Choroid plexus epithelial cell (primary cell): ENCODE measurements at regions not wholly inside any gene's neighbourhood (a gene's known extent, or its start where the extent isn't known, plus 50 kb on each side); places are given as distances from the start of the nearest gene placed in this dataset.

Source experiments
- DNase-seq: peaks from one replicate; pipeline ENCODE4 v3.0.0-alpha.2; 2010; ENCODE audit warnings: low read depth
- H3K4me3 ChIP-seq: 2 replicates; pipeline ENCODE4 v1.5.1; 2011; ENCODE audit warnings: low read depth, mild to moderate bottlenecking, control low read depth, low read length, moderate library complexity
- TF ChIP-seq, protein P1 (sequence below): conservative IDR thresholded peaks from 2 replicates; pipeline ENCODE4 v1.5.1; 2011; ENCODE audit warnings: low read depth, mild to moderate bottlenecking, control low read depth, inconsistent platforms, low read length, moderate library complexity

DNA sequence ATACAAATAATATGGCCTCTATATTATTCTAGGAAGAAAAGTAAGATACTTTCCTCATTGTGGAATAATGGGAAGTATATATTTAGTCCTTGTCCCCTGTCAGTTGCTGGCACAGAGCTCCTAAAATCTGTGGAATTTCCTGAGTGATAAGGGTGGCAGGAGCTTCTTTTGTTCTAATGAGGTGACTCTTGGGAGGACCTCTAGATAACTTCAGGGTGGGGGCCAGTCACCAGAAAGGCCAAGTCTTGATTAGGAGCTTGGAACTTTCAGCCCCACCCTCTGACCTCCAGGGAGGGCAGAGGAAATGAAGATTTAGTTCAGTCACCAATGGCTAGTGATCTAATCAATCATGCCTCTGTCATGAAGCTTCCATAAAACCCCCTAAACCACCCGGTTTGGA, 179.9 kb upstream of the PRICKLE1 start:
- no peak for DNase-seq
- H3K4me3 ChIP-seq = no peak overlapping the region
- TF ChIP-seq, protein P1, sequence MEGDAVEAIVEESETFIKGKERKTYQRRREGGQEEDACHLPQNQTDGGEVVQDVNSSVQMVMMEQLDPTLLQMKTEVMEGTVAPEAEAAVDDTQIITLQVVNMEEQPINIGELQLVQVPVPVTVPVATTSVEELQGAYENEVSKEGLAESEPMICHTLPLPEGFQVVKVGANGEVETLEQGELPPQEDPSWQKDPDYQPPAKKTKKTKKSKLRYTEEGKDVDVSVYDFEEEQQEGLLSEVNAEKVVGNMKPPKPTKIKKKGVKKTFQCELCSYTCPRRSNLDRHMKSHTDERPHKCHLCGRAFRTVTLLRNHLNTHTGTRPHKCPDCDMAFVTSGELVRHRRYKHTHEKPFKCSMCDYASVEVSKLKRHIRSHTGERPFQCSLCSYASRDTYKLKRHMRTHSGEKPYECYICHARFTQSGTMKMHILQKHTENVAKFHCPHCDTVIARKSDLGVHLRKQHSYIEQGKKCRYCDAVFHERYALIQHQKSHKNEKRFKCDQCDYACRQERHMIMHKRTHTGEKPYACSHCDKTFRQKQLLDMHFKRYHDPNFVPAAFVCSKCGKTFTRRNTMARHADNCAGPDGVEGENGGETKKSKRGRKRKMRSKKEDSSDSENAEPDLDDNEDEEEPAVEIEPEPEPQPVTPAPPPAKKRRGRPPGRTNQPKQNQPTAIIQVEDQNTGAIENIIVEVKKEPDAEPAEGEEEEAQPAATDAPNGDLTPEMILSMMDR = no peak

DNA sequence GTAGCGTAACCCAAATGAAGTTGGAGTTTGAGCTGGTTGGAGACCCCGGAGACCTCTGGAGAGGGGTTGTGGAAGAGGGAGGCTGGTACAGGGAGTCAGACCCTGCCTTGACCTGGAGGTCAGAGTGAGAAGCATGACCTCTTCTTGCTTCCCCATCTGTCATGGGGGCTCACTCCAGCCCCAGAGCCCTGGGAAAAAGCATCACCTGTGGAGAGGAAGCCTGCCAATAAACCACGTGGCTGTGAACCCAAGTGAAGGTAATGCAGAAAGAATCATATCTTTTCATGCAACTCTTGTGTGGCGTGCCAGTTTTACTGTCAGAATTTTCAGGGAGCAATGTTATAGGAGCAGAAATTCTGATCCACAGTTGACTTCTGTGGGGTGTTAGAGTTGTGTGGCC, 178.5 kb upstream of the PRICKLE1 start:
- no peak for DNase-seq
- H3K4me3 ChIP-seq = no peak overlapping the region
- TF ChIP-seq, protein P1 = no peak

DNA sequence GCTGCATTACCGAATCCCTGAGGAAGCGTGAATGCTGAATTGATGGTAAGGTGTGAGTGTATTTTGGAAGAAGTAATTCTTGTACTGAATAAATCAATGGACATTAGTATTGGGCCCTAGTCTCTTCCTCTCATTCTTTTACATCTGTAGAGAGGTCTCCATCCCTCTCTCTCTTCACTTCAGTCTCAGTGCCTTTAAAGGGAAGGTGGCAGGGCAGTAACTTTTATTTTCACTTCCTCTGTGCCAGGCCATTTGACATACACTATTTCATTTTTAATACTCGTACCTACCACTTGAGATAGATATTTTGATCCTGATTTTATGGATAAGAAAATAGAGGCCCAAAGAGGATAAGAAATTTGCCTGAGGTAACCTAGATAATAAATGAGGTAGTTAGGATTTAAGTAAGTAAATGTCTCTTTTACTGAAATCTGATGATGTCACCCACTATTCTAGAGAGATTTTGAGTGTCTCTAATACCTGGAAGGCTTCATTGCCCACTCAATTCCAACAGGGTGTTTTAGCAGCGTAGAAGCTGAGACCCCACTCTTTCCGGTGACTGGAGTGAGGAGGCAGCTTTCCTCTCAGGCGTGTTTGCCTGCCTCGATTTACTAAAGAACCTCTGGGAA, 177.9 kb upstream of the PRICKLE1 start:
- TF ChIP-seq, protein P1 = no peak
- H3K4me3 ChIP-seq = no peak overlapping the region
- DNase-seq = no peak

DNA sequence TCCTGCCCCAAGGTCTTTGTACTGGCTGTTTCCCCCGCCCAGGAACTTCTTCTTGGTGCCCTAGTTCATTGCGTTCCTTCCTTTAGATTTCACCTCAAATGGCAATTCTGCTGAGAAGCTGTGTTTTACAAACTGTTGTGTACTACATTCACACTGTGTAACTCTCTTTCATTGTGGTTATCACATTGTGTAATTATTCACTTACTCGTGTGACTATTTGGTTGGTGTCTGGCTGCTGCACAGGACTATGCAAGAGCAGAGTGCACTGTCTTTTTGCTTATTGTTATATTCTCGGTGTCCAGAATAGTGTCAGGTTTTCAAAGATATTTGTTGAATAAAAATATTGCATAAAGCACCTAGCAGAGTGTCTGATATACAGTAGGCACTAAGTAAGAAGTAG, 177.2 kb upstream of the PRICKLE1 start:
- no peak overlapping the region for H3K4me3 ChIP-seq
- TF ChIP-seq, protein P1 = no peak
- no peak for DNase-seq

DNA sequence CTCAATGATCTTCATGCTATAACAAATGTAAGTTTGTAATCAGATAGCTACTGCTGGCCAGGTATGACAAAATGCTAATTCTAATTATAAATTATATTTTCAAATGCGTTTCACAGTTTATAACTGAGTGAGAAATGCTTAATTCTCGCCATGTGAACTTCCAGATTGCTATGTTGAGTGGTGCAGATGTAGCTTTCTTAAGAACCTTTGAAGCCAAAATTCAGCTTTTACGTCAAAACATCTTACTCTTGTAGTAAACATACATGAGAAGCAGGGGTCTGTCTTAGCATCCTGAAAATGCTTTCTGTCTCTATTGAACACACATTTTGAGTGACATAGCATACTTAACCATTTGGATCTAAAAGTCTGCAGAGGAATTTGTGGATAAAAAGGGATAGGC, 176.5 kb upstream of the PRICKLE1 start:
- no peak overlapping the region for H3K4me3 ChIP-seq
- no peak for DNase-seq
- TF ChIP-seq, protein P1 = no peak

DNA sequence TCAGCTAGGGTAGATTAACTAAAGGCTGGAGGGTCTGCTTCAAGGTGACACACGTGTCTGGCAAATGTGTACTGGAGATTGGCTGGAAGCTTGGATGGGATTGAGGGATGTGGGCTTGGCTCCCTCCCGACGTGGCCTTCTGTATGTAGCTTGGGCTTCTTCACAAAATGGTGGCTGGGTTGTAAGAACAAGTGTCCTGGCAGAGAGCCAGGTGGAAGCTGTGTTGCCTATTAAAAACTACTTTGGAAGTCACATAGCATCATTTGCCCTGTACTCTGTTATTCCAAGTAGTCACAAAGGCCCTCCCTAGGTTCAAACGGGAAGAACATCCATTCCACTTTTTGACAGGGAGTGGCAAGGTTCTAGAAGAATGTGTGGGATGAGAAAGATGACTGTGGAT, 174.1 kb upstream of the PRICKLE1 start:
- no peak overlapping the region for H3K4me3 ChIP-seq
- DNase-seq = no peak
- TF ChIP-seq, protein P1 = no peak

DNA sequence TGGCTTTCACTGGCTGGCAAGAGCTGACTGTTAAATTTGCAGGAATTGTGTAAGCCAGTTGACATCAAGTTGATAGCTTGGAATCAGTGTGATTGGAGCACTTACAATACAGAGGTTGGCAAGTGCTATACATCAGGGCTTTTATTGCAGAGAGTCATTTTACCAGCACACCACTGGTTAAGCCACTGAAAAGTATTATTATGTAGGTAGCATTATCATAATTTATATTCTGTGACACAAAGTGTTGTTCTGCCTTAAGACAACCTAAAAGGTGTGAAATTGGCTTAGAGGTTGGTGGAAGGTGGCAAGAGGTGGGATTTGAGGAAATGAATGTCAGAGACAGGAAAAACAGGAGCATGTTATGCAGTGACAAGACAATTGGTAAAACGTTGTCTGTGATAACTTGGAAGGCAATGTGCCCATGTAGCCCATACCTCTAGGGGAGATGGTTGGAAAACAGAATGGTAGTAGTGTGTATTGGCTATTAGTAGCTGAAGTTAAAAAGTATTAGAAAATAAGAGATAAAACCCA, 172.9 kb upstream of the PRICKLE1 start:
- no peak for DNase-seq
- no peak overlapping the region for H3K4me3 ChIP-seq
- TF ChIP-seq, protein P1 = no peak
